ENCODE measurements at regions not wholly inside any gene's neighbourhood (a gene's known extent, or its start where the extent isn't known, plus 50 kb on each side); places are given as distances from the start of the nearest gene placed in this dataset.

DNA sequence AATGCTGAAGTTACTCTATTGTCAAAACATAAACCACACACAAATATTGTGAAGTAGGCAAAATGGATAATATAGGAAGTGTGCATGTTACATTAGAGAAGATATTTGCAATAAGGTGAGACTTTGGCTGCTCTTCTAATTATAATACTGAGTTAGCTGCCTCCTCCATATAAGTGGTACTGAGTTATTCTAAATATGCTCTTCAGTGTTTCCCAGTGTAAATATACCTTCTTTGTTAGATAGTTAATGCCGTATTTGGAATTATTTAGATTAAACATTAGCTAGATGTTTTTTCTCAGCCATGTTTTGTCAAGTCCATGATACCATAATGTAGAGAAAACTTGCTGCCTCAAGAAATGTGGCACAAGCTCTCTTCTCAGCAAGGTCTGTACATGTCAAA is 186.4 kb downstream of the PTPRC start:
- Histone ChIP-seq H3K36me3 (ENCODE audit: control insufficient read depth in 2 of 2, insufficient read depth in 1 of 2, low read length in 2 of 2) (no peaks in the 10 kb centered on the region), H3K4me3 (ENCODE audit: low read depth, low read length) (no peak overlapping the region), H3K27ac (ENCODE audit: extremely low read depth, low read depth, low read length) (no peak overlapping the region), H3K4me1 (ENCODE audit: control insufficient read depth, insufficient read depth, low read length) (no peaks in the 10 kb centered on the region), H3K9me3 (ENCODE audit: control insufficient read depth, insufficient read depth, low read depth, low read length) (no peaks in the 10 kb centered on the region)
- POLR2A ChIA-PET, result no interaction called here
- TF ChIP-seq ZNF292 (tag by site-specific recombination; IDR thresholded peaks at IDR 0.05; ENCODE audit: borderline replicate concordance, low read depth) (no peak), ZNF701 (tag by site-specific recombination; IDR thresholded peaks at IDR 0.05) (no peak), PBX3 (CRISPR knock-in tag; IDR thresholded peaks at IDR 0.05) (no peak), GLI4 (tag by site-specific recombination; IDR thresholded peaks at IDR 0.05) (no peak), ZSCAN16 (tag by site-specific recombination; IDR thresholded peaks at IDR 0.05) (no peak), ZNF10 (tag by site-specific recombination; IDR thresholded peaks at IDR 0.05) (no peak), ZBTB48 (tag by site-specific recombination; IDR thresholded peaks at IDR 0.05) (no peak), ZNF521 (tag by site-specific recombination; IDR thresholded peaks at IDR 0.05) (no peak), ZNF416 (tag by site-specific recombination; IDR thresholded peaks at IDR 0.05) (no peak), ZNF664 (tag by site-specific recombination; IDR thresholded peaks at IDR 0.05) (no peak), ZBTB20 (tag by site-specific recombination; IDR thresholded peaks at IDR 0.05) (no peak), ZNF324 (tag by site-specific recombination; IDR thresholded peaks at IDR 0.05) (no peak), ZBTB11 (tag by site-specific recombination; conservative IDR thresholded peaks at IDR 0.05; ENCODE audit: low read depth) (no peak), ZNF112 (tag by site-specific recombination; IDR thresholded peaks at IDR 0.05) (no peak), AEBP2 (tag by site-specific recombination; IDR thresholded peaks at IDR 0.05; ENCODE audit: borderline replicate concordance) (no peak), ZBTB10 (tag by site-specific recombination; IDR thresholded peaks at IDR 0.05) (no peak)
- TF ChIP-seq, protein P1, sequence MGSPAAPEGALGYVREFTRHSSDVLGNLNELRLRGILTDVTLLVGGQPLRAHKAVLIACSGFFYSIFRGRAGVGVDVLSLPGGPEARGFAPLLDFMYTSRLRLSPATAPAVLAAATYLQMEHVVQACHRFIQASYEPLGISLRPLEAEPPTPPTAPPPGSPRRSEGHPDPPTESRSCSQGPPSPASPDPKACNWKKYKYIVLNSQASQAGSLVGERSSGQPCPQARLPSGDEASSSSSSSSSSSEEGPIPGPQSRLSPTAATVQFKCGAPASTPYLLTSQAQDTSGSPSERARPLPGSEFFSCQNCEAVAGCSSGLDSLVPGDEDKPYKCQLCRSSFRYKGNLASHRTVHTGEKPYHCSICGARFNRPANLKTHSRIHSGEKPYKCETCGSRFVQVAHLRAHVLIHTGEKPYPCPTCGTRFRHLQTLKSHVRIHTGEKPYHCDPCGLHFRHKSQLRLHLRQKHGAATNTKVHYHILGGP (tag by site-specific recombination; IDR thresholded peaks at IDR 0.05), result no peak
- TF ChIP-seq, protein P2, sequence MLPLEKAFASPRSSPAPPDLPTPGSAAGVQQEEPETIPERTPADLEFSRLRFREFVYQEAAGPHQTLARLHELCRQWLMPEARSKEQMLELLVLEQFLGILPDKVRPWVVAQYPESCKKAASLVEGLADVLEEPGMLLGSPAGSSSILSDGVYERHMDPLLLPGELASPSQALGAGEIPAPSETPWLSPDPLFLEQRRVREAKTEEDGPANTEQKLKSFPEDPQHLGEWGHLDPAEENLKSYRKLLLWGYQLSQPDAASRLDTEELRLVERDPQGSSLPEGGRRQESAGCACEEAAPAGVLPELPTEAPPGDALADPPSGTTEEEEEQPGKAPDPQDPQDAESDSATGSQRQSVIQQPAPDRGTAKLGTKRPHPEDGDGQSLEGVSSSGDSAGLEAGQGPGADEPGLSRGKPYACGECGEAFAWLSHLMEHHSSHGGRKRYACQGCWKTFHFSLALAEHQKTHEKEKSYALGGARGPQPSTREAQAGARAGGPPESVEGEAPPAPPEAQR (tag by site-specific recombination; IDR thresholded peaks at IDR 0.05), result no peak
- CTCF ChIA-PET, result no interaction called here

All from HEK293 (cell line).